Mesendoderm (in vitro differentiated cells): ENCODE measurements at regions not wholly inside any gene's neighbourhood (a gene's known extent, or its start where the extent isn't known, plus 50 kb on each side); places are given as distances from the start of the nearest gene placed in this dataset.
"Not testable (repeated sequence)": the region's sequence is repeated elsewhere in the genome, so short reads cannot be mapped to it uniquely, and the experiment has no call there.

ENCODE experiments used
- DNase-seq: peaks from one replicate; pipeline ENCODE4 v3.0.0; 2013
- H2AK5ac ChIP-seq: 2 replicates; pipeline ENCODE4 v1.6.1; 2013; ENCODE audit warnings: low read length, inconsistent platforms
- H2BK120ac ChIP-seq: 2 replicates; pipeline ENCODE4 v1.6.1; 2013; ENCODE audit warnings: low read depth, mild to moderate bottlenecking, low read length, moderate library complexity, mixed read lengths
- H2BK15ac ChIP-seq: replicated peaks from 2 replicates; pipeline ENCODE4 v1.6.1; 2013; ENCODE audit warnings: low read depth, mild to moderate bottlenecking, moderate library complexity
- H2BK5ac ChIP-seq: 2 replicates; pipeline ENCODE4 v1.6.1; 2013; ENCODE audit warnings: low read length, inconsistent platforms
- H3K18ac ChIP-seq: 2 replicates; pipeline ENCODE4 v1.6.1; 2013; ENCODE audit warnings: mild to moderate bottlenecking, low read length, mixed read lengths
- H3K23ac ChIP-seq: one replicate; pipeline ENCODE4 v1.6.1; 2013; ENCODE audit warnings: low read length
- H3K27ac ChIP-seq: 2 replicates; pipeline ENCODE4 v1.5.1; 2013; ENCODE audit warnings: low read depth, mild to moderate bottlenecking, inconsistent platforms, low read length, moderate library complexity
- H3K27me3 ChIP-seq: 2 replicates; pipeline ENCODE4 v1.6.1; 2013; ENCODE audit warnings: low read length, control low read depth, mild to moderate bottlenecking, inconsistent platforms; ENCODE audit not compliant: insufficient read depth, poor library complexity
- H3K36me3 ChIP-seq: 2 replicates; pipeline ENCODE4 v1.6.1; 2013; ENCODE audit warnings: low read length, inconsistent platforms; ENCODE audit not compliant: control insufficient read depth, insufficient read depth
- H3K4ac ChIP-seq: one replicate; pipeline ENCODE4 v1.6.1; 2013; ENCODE audit warnings: low read depth, mild to moderate bottlenecking, low read length, moderate library complexity
- H3K4me1 ChIP-seq: 2 replicates; pipeline ENCODE4 v1.6.1; 2013; ENCODE audit warnings: low read depth, low read length, inconsistent platforms; ENCODE audit not compliant: control insufficient read depth
- H3K4me2 ChIP-seq: 2 replicates; pipeline ENCODE4 v1.6.1; 2013; ENCODE audit warnings: low read length
- H3K4me3 ChIP-seq: 2 replicates; pipeline ENCODE4 v1.5.1; 2013; ENCODE audit warnings: mild to moderate bottlenecking, low read length
- H3K56ac ChIP-seq: one replicate; pipeline ENCODE4 v1.6.1; 2013; ENCODE audit warnings: low read length
- H3K79me1 ChIP-seq: 2 replicates; pipeline ENCODE4 v1.6.1; 2013; ENCODE audit warnings: low read length, inconsistent platforms
- H3K79me2 ChIP-seq: 2 replicates; pipeline ENCODE4 v1.6.1; 2013; ENCODE audit warnings: mild to moderate bottlenecking, low read length; ENCODE audit not compliant: control insufficient read depth, insufficient read depth
- H3K9ac ChIP-seq: 2 replicates; pipeline ENCODE4 v1.6.1; 2013; ENCODE audit warnings: low read length, inconsistent platforms
- H4K5ac ChIP-seq: one replicate; pipeline ENCODE4 v1.6.1; 2013; ENCODE audit warnings: low read length
- H4K8ac ChIP-seq: one replicate; pipeline ENCODE4 v1.6.1; 2013; ENCODE audit warnings: low read depth, mild to moderate bottlenecking, control low read depth, low read length, moderate library complexity
- WGBS: extraction: QIAGEN DNeasy Blood & Tissue Kit; methylation state at CpG from one replicate; pipeline ENCODE4 v1.1.7; 2013; ENCODE audit warnings: low lambda C conversion rate, missing lambda C conversion rate; ENCODE audit not compliant: insufficient coverage; ENCODE audit errors: extremely low coverage; 5-methylcytosine and 5-hydroxymethylcytosine counted together

- no CpG with 5 or more reads among the region's 2 CpGs for WGBS
Measured at GRCh38 chrX:30008031-30008430, 207.3 kb upstream of the MAGEB2 start.

GRCh38 chrX:30010471-30010870 lies 204.9 kb upstream of the MAGEB2 start:
- H2AK5ac ChIP-seq = no peak overlapping the region
- WGBS = no CpG with 5 or more reads among the region's 3 CpGs
- H3K4ac ChIP-seq = no peak overlapping the region
- no peak overlapping the region for H3K56ac ChIP-seq
- no peaks in the 10 kb centered on the region for H3K79me2 ChIP-seq
- no peak overlapping the region for H4K5ac ChIP-seq
- H3K4me3 ChIP-seq = no peak overlapping the region
- no peak overlapping the region for H3K4me2 ChIP-seq
- no peak overlapping the region for H3K9ac ChIP-seq
- DNase-seq = no peak
- H4K8ac ChIP-seq = no peak overlapping the region
- H3K36me3 ChIP-seq = no peaks in the 10 kb centered on the region
- H3K79me1 ChIP-seq = no peaks in the 10 kb centered on the region
- no peak overlapping the region for H3K23ac ChIP-seq
- H3K4me1 ChIP-seq = peaks cover 2% of the 10 kb centered on the region
- H2BK120ac ChIP-seq = no peak overlapping the region
- no peak overlapping the region for H2BK15ac ChIP-seq
- no peak overlapping the region for H2BK5ac ChIP-seq
- no peak overlapping the region for H3K18ac ChIP-seq
- H3K27ac ChIP-seq = no peak overlapping the region
- no peaks in the 10 kb centered on the region for H3K27me3 ChIP-seq

More at GRCh38 chrX:30008031-30008430, 207.3 kb upstream of the MAGEB2 start:
- no peak overlapping the region for H3K18ac ChIP-seq
- H2BK120ac ChIP-seq = no peak overlapping the region
- H3K4me1 ChIP-seq = peaks cover 2% of the 10 kb centered on the region
- no peak overlapping the region for H2AK5ac ChIP-seq
- no peak overlapping the region for H3K56ac ChIP-seq
- no peak overlapping the region for H3K4me3 ChIP-seq
- no peak overlapping the region for H2BK15ac ChIP-seq
- H3K79me1 ChIP-seq = no peaks in the 10 kb centered on the region
- H4K8ac ChIP-seq = no peak overlapping the region
- H2BK5ac ChIP-seq = no peak overlapping the region
- H3K27ac ChIP-seq = no peak overlapping the region
- no peak overlapping the region for H3K9ac ChIP-seq
- no peaks in the 10 kb centered on the region for H3K36me3 ChIP-seq
- H3K4ac ChIP-seq = no peak overlapping the region
- no peak overlapping the region for H3K23ac ChIP-seq
- no peaks in the 10 kb centered on the region for H3K79me2 ChIP-seq
- DNase-seq = no peak
- H4K5ac ChIP-seq = no peak overlapping the region
- no peak overlapping the region for H3K4me2 ChIP-seq
- H3K27me3 ChIP-seq = no peaks in the 10 kb centered on the region

DNA sequence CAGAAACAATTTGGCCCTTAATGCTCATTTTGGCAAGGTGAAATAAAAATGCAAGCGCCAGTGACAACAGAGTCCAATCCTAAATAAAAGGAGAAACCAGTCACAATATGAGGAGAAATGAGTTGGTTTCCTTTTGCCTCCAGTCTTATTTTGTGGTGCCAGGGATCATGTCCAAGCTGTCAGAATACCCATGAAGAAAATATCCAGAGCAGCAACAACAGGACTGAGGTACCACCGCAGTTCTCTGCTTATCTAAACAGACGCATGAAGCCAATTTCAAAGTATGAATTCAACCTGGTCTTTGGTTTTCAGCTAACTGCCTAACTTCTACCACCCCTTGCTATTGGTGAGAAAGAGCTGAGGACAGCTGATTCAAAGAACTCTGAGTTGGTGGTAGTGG lies 199.9 kb upstream of the MAGEB2 start:
- Histone ChIP-seq H3K27ac (no peak overlapping the region), H3K56ac (no peak overlapping the region), H3K27me3 (no peaks in the 10 kb centered on the region), H2BK120ac (no peak overlapping the region), H3K79me1 (no peaks in the 10 kb centered on the region), H3K9ac (no peak overlapping the region), H4K8ac (no peak overlapping the region), H3K79me2 (no peaks in the 10 kb centered on the region), H4K5ac (no peak overlapping the region), H2AK5ac (no peak overlapping the region), H3K4me3 (no peak overlapping the region), H3K4me1 (no peaks in the 10 kb centered on the region), H3K23ac (no peak overlapping the region), H2BK5ac (no peak overlapping the region), H3K4ac (no peak overlapping the region), H3K18ac (no peak overlapping the region), H3K4me2 (no peak overlapping the region), H2BK15ac (no peak overlapping the region), H3K36me3 (no peaks in the 10 kb centered on the region)
- DNase-seq = no peak
- WGBS = no CpG with 5 or more reads among the region's 3 CpGs

GRCh38 chrX:30027636-30028035 lies 187.7 kb upstream of the MAGEB2 start:
- H2BK120ac ChIP-seq = no peak overlapping the region
- no peak overlapping the region for H4K8ac ChIP-seq
- no peaks in the 10 kb centered on the region for H3K27me3 ChIP-seq
- H2BK5ac ChIP-seq = no peak overlapping the region
- no peak overlapping the region for H3K4me3 ChIP-seq
- no peak overlapping the region for H3K27ac ChIP-seq
- no peak overlapping the region for H3K56ac ChIP-seq
- H3K23ac ChIP-seq = no peak overlapping the region
- no peak overlapping the region for H3K9ac ChIP-seq
- H4K5ac ChIP-seq = no peak overlapping the region
- H3K18ac ChIP-seq = no peak overlapping the region
- peak; percentile 52 for DNase-seq
- H2AK5ac ChIP-seq = no peak overlapping the region
- no peaks in the 10 kb centered on the region for H3K36me3 ChIP-seq
- WGBS = no CpG with 5 or more reads among the region's 2 CpGs
- H2BK15ac ChIP-seq = no peak overlapping the region
- no peaks in the 10 kb centered on the region for H3K4me1 ChIP-seq
- H3K4me2 ChIP-seq = no peak overlapping the region
- no peak overlapping the region for H3K4ac ChIP-seq
- no peaks in the 10 kb centered on the region for H3K79me1 ChIP-seq
- H3K79me2 ChIP-seq = no peaks in the 10 kb centered on the region

- not testable (repeated sequence) for H3K4me1 ChIP-seq, H4K5ac ChIP-seq, H3K18ac ChIP-seq, H3K27me3 ChIP-seq, H3K4ac ChIP-seq, H2AK5ac ChIP-seq, H3K79me2 ChIP-seq, H2BK120ac ChIP-seq, H3K4me2 ChIP-seq, H2BK15ac ChIP-seq, H2BK5ac ChIP-seq, H3K56ac ChIP-seq, H3K4me3 ChIP-seq, H3K9ac ChIP-seq, H3K27ac ChIP-seq, H3K79me1 ChIP-seq, H3K36me3 ChIP-seq, H4K8ac ChIP-seq, H3K23ac ChIP-seq
- peak; percentile 8 for DNase-seq
- no CpG with 5 or more reads among the region's 4 CpGs for WGBS
Measured at GRCh38 chrX:30036406-30036805, 179.0 kb upstream of the MAGEB2 start.

- no CpG with 5 or more reads among the region's 2 CpGs for WGBS
- Histone ChIP-seq H3K27me3 (no peaks in the 10 kb centered on the region), H3K4me2 (no peak overlapping the region), H2BK15ac (no peak overlapping the region), H3K79me2 (no peaks in the 10 kb centered on the region), H3K4me1 (no peaks in the 10 kb centered on the region), H3K27ac (no peak overlapping the region), H4K5ac (no peak overlapping the region), H4K8ac (no peak overlapping the region), H3K4me3 (no peak overlapping the region), H3K79me1 (no peaks in the 10 kb centered on the region), H3K23ac (no peak overlapping the region), H3K56ac (no peak overlapping the region), H3K18ac (no peak overlapping the region), H3K4ac (no peak overlapping the region), H2BK5ac (no peak overlapping the region), H2BK120ac (no peak overlapping the region), H3K36me3 (no peaks in the 10 kb centered on the region), H3K9ac (no peak overlapping the region), H2AK5ac (no peak overlapping the region)
- no peak for DNase-seq
Measured at GRCh38 chrX:30039768-30040167, 175.6 kb upstream of the MAGEB2 start.
